Neural progenitor cell (in vitro differentiated cells): ENCODE measurements at regions not wholly inside any gene's neighbourhood (a gene's known extent, or its start where the extent isn't known, plus 50 kb on each side); places are given as distances from the start of the nearest gene placed in this dataset.

Experiments used
- DNase-seq: peaks from one replicate; pipeline ENCODE4 v3.0.0-alpha.2; 2016; ENCODE audit warnings: low spot score
- H2AFZ ChIP-seq: fragments of 200-600 bp; sonication (generic); replicated peaks from 2 replicates; pipeline ENCODE4 v1.6.1; 2016; ENCODE audit warnings: antibody characterized with exemption
- H3F3A ChIP-seq: fragments of 200-600 bp; sonication (generic); 2 replicates; pipeline ENCODE4 v1.6.1; 2016; ENCODE audit warnings: antibody characterized with exemption, low read depth
- H3K27ac ChIP-seq: fragments of 200-600 bp; sonication (generic); 2 replicates; pipeline ENCODE4 v1.5.1; 2016; ENCODE audit warnings: mild to moderate bottlenecking
- H3K27me3 ChIP-seq: fragments of 200-600 bp; sonication (generic); 2 replicates; pipeline ENCODE4 v1.6.1; 2016; ENCODE audit warnings: mild to moderate bottlenecking, moderate library complexity
- H3K36me3 ChIP-seq: fragments of 200-600 bp; sonication (generic); 2 replicates; pipeline ENCODE4 v1.5.1; 2016
- H3K4me1 ChIP-seq: fragments of 200-600 bp; sonication (generic); 2 replicates; pipeline ENCODE4 v1.6.1; 2016; ENCODE audit warnings: mixed run types
- H3K4me2 ChIP-seq: fragments of 200-600 bp; sonication (generic); 2 replicates; pipeline ENCODE4 v1.6.1; 2016
- H3K4me3 ChIP-seq: fragments of 200-600 bp; sonication (generic); 2 replicates; pipeline ENCODE4 v1.5.1; 2016
- H3K79me2 ChIP-seq: fragments of 200-600 bp; sonication (generic); 2 replicates; pipeline ENCODE4 v1.6.1; 2016; ENCODE audit warnings: low read depth
- H3K9ac ChIP-seq: fragments of 200-600 bp; sonication (generic); 2 replicates; pipeline ENCODE4 v1.6.1; 2016
- H3K9me3 ChIP-seq: fragments of 200-600 bp; sonication (generic); 2 replicates; pipeline ENCODE4 v1.5.1; 2016; ENCODE audit warnings: low read depth
- H4K20me1 ChIP-seq: fragments of 200-600 bp; sonication (generic); 2 replicates; pipeline ENCODE4 v1.6.1; 2016; ENCODE audit warnings: low read depth
- H3K27ac Mint-ChIP-seq: 3 replicates; pipeline ENCODE4 v1.8.0; 2021; ENCODE audit warnings: mixed read lengths
- H3K27me3 Mint-ChIP-seq: 2 replicates; pipeline ENCODE4 v1.8.0; 2022; ENCODE audit warnings: low read depth, mild to moderate bottlenecking, inconsistent platforms, moderate library complexity, mixed read lengths; ENCODE audit not compliant: insufficient read depth
- H3K36me3 Mint-ChIP-seq: 3 replicates; pipeline ENCODE4 v1.8.0; 2021; ENCODE audit warnings: mixed read lengths
- H3K4me1 Mint-ChIP-seq: 3 replicates; pipeline ENCODE4 v1.8.0; 2021; ENCODE audit warnings: mixed read lengths
- H3K4me3 Mint-ChIP-seq: 3 replicates; pipeline ENCODE4 v1.8.0; 2021; ENCODE audit warnings: mild to moderate bottlenecking, moderate library complexity, mixed read lengths
- H3K9me3 Mint-ChIP-seq: 3 replicates; pipeline ENCODE4 v1.8.0; 2020; ENCODE audit warnings: mixed read lengths
- CTCF ChIP-seq: fragments of 200-600 bp; sonication (generic); IDR thresholded peaks from 2 replicates; pipeline ENCODE4 v1.5.1; 2017; ENCODE audit warnings: antibody characterized with exemption, mild to moderate bottlenecking
- EZH2 ChIP-seq: fragments of 200-600 bp; sonication (generic); IDR thresholded peaks from 2 replicates; pipeline ENCODE4 v1.6.1; 2017; ENCODE audit warnings: antibody characterized with exemption, mild to moderate bottlenecking, moderate library complexity
- EZH2phosphoT487 ChIP-seq: fragments of 200-600 bp; sonication (generic); IDR thresholded peaks from 2 replicates; pipeline ENCODE4 v1.6.1; 2017; ENCODE audit warnings: antibody characterized with exemption

GRCh38 chr11:37333345-37333744 is 735.3 kb upstream of the RAG2 start:
- H4K20me1 ChIP-seq: no peaks in the 10 kb centered on the region
- no peaks in the 10 kb centered on the region for H3K4me1 ChIP-seq
- no peaks in the 10 kb centered on the region for H3K27me3 ChIP-seq
- H2AFZ ChIP-seq: no peak overlapping the region
- Mint-ChIP-seq H3K9me3 (no peaks in the 10 kb centered on the region), H3K36me3 (no peaks in the 10 kb centered on the region), H3K27ac (no peak overlapping the region), H3K27me3 (no peaks in the 10 kb centered on the region), H3K4me3 (no peak overlapping the region), H3K4me1 (no peaks in the 10 kb centered on the region)
- H3K79me2 ChIP-seq: no peaks in the 10 kb centered on the region
- H3K9ac ChIP-seq: no peak overlapping the region
- no peaks in the 10 kb centered on the region for H3K9me3 ChIP-seq
- DNase-seq: no peak
- H3K27ac ChIP-seq: no peak overlapping the region
- H3K36me3 ChIP-seq: no peaks in the 10 kb centered on the region
- no peak for TF ChIP-seq EZH2phosphoT487
- TF ChIP-seq EZH2: no peak
- TF ChIP-seq CTCF: no peak
- no peak overlapping the region for H3K4me3 ChIP-seq
- H3K4me2 ChIP-seq: no peak overlapping the region
- no peaks in the 10 kb centered on the region for H3F3A ChIP-seq

GRCh38 chr11:37323843-37324242 is 725.8 kb upstream of the RAG2 start:
- H3K4me3 ChIP-seq: no peak overlapping the region
- H3K4me1 ChIP-seq: no peaks in the 10 kb centered on the region
- H3K27me3 ChIP-seq: no peaks in the 10 kb centered on the region
- H3K9me3 ChIP-seq: no peaks in the 10 kb centered on the region
- no peak overlapping the region for H2AFZ ChIP-seq
- H3K79me2 ChIP-seq: no peaks in the 10 kb centered on the region
- no peaks in the 10 kb centered on the region for H4K20me1 ChIP-seq
- no peak for DNase-seq
- no peak for TF ChIP-seq EZH2
- no peak for TF ChIP-seq CTCF
- TF ChIP-seq EZH2phosphoT487: no peak
- Mint-ChIP-seq H3K27me3 (no peaks in the 10 kb centered on the region), H3K27ac (no peak overlapping the region), H3K4me3 (no peak overlapping the region), H3K36me3 (no peaks in the 10 kb centered on the region), H3K9me3 (no peaks in the 10 kb centered on the region), H3K4me1 (no peaks in the 10 kb centered on the region)
- no peaks in the 10 kb centered on the region for H3F3A ChIP-seq
- H3K4me2 ChIP-seq: no peak overlapping the region
- no peak overlapping the region for H3K9ac ChIP-seq
- H3K36me3 ChIP-seq: no peaks in the 10 kb centered on the region
- no peak overlapping the region for H3K27ac ChIP-seq

- Histone ChIP-seq H3K36me3 (no peaks in the 10 kb centered on the region), H3K4me3 (no peak overlapping the region), H4K20me1 (no peaks in the 10 kb centered on the region), H3K27me3 (no peaks in the 10 kb centered on the region), H3F3A (no peaks in the 10 kb centered on the region), H3K9me3 (no peaks in the 10 kb centered on the region), H3K27ac (no peak overlapping the region), H3K79me2 (no peaks in the 10 kb centered on the region), H3K9ac (no peak overlapping the region), H3K4me2 (no peak overlapping the region), H3K4me1 (no peaks in the 10 kb centered on the region), H2AFZ (no peak overlapping the region)
- Mint-ChIP-seq H3K4me3 (no peak overlapping the region), H3K27me3 (no peaks in the 10 kb centered on the region), H3K27ac (no peak overlapping the region), H3K36me3 (no peaks in the 10 kb centered on the region), H3K9me3 (no peaks in the 10 kb centered on the region), H3K4me1 (no peaks in the 10 kb centered on the region)
- TF ChIP-seq CTCF (no peak), EZH2 (no peak), EZH2phosphoT487 (no peak)
- no peak for DNase-seq
Measured at GRCh38 chr11:37322333-37323194, 724.5 kb upstream of the RAG2 start.
